ENCODE measurements at regions not wholly inside any gene's neighbourhood (a gene's known extent, or its start where the extent isn't known, plus 50 kb on each side); places are given as distances from the start of the nearest gene placed in this dataset.

GRCh38 chr18:55840601-55841170 lies 252.7 kb upstream of the TCF4 start:
- FAIRE-seq: no peak
- DNase-seq (ENCODE audit: insufficient read length, low spot score): no peak

GRCh38 chr18:55839343-55839742 lies 251.4 kb upstream of the TCF4 start:
- FAIRE-seq (no peak), DNase-seq (ENCODE audit: insufficient read length, low spot score) (no peak)

GRCh38 chr18:55838841-55839240 lies 250.8 kb upstream of the TCF4 start:
- DNase-seq (ENCODE audit: insufficient read length, low spot score): no peak
- no peak for FAIRE-seq

GRCh38 chr18:55838319-55838718 lies 250.3 kb upstream of the TCF4 start:
- no peak for DNase-seq (ENCODE audit: insufficient read length, low spot score)
- no peak for FAIRE-seq

GRCh38 chr18:55833543-55833942 lies 245.6 kb upstream of the TCF4 start:
- DNase-seq (ENCODE audit: insufficient read length, low spot score): peak; percentile 66
- FAIRE-seq: peak; percentile 23

DNA sequence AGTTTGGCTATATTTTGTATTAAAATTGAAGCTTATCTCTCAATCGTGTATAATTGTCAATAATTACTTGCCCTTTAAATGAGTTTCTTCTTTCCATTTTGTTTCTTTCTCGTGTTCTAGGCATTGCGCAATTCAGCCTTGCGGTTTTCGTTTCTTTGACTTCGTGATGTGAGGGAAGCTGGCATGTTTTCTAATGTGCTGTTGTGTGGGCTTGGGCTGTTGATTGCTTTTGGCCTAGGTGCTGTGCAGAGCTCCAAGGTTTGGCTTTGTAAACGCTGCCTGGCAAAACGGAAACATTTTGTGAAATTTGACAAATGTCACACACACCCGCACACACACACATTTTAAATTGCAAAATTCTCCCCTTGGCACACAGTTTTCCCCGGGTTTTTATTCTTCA lies 242.6 kb upstream of the TCF4 start:
- no peak for FAIRE-seq

GRCh38 chr18:55821219-55821618 lies 233.2 kb upstream of the TCF4 start:
- DNase-seq (ENCODE audit: insufficient read length, low spot score) (no peak), FAIRE-seq (no peak)

More for the DNA sequence above, 242.6 kb upstream of the TCF4 start:
- no peak for DNase-seq (ENCODE audit: insufficient read length, low spot score)

DNA sequence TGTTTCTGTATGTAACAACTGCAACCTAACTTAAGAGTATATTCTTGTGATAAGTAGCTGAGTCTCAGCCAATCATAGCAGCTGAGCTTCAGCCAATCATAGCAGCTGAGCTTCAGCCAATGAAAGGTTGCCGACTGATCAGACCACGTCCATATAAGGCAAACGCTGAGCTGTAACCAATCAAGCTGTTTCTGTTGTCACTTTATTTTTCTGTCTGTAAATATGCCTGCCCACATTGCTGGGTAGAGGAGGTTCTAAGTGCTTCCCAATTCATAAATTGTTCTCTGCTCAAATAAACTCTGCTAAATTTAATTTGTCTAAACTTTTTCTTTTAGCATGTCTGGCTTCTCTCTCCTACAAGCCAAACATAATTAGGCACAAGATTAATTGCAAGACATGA lies 231.5 kb upstream of the TCF4 start:
- DNase-seq (ENCODE audit: insufficient read length, low spot score) (no peak), FAIRE-seq (no peak)

DNA sequence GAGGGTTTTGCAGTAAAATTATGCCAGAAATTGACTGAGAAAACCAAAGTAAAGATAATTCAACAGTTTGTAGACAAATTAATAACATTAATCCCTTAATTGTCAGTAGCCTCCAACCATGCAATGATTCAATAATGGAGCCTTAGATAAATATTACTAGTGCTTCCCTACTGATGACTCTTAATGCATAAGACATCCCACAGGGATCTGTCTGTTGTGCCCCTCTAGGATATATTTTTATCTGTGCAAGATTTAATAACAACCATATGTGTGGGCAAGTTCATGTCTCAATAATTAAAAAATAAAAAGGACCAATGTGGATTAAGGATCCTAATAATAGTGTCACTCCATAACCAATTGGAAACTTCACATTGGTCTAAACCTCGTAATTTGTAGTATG lies 230.3 kb upstream of the TCF4 start:
- FAIRE-seq: no peak
- DNase-seq (ENCODE audit: insufficient read length, low spot score): no peak

GRCh38 chr18:55811925-55812324 lies 223.9 kb upstream of the TCF4 start:
- DNase-seq (ENCODE audit: insufficient read length, low spot score) (no peak), FAIRE-seq (no peak)

- DNase-seq (ENCODE audit: insufficient read length, low spot score): no peak
- FAIRE-seq: no peak
Observed at GRCh38 chr18:55805666-55806065, 217.7 kb upstream of the TCF4 start.

- DNase-seq (ENCODE audit: insufficient read length, low spot score): no peak
- FAIRE-seq: no peak
Observed at GRCh38 chr18:55795101-55795669, 207.2 kb upstream of the TCF4 start.

GRCh38 chr18:55794288-55795052 lies 206.5 kb upstream of the TCF4 start:
- FAIRE-seq: no peak

DNA sequence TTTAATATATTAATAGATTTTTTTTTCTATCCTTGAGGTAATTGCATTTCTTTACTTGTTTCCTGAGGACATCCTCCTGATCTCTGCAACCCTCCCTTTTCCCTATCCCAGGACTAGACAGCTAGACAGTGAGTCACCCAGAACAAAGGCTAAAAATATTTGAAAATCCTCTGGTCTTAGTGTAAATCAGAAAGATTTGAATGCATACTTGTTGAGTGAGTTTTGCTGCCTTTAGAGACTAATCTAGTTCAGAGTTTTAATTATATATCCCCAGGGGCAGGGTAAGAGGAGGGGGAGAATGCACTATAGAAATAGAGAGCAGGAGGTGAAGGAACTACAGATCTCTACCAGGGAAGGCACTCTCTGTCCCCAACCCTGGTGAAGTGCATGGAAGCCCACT lies 202.3 kb upstream of the TCF4 start:
- DNase-seq (ENCODE audit: insufficient read length, low spot score) (no peak), FAIRE-seq (no peak)

More at GRCh38 chr18:55794288-55795052, 206.5 kb upstream of the TCF4 start:
- DNase-seq (ENCODE audit: insufficient read length, low spot score): no peak

DNA sequence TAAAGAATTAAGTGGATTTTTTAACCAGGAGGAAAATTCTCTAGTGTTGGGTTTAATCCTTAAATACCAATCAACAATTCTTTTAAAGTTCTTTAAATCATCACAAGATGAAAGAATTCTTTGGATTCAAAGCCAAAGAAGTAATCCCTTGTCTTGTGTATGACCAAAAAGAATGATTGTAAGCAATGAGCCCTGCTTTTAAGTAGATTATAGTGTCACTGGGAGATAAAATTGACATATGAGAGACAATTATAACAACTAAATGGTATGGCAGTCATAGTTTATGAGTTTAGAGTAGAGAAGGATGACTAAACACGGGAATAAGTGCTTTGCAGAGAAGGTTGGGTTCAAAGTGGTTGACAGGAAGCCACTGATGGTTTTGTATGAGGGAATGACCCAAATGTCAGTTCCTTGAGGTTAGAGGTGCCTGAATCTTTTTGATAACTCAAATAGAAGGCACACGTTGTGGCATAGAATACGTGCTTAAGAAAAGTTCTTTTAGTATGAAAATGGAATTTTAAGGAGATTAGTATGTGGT lies 199.6 kb upstream of the TCF4 start:
- FAIRE-seq: no peak
- DNase-seq (ENCODE audit: insufficient read length, low spot score): no peak

GRCh38 chr18:55786651-55787272 lies 198.8 kb upstream of the TCF4 start:
- DNase-seq (ENCODE audit: insufficient read length, low spot score) (no peak), FAIRE-seq (no peak)

DNA sequence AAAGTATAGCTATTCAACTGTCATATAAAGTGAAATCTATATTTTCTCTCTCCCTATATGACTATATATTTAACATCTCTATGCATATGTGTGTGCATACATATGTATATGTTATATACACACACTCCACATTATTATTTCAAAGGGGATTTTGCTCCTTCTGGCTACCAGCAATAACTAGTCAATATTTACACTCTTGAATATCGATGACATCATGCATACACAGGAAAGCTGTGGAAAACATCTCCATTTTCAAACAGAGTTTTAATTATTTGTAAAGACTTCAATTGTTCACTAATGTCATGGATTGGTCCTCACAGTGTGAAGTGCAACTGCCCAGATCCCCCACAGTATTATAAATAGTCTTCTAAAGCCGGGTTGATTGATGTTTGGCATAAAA lies 195.9 kb upstream of the TCF4 start:
- FAIRE-seq: no peak
- DNase-seq (ENCODE audit: insufficient read length, low spot score): no peak

DNA sequence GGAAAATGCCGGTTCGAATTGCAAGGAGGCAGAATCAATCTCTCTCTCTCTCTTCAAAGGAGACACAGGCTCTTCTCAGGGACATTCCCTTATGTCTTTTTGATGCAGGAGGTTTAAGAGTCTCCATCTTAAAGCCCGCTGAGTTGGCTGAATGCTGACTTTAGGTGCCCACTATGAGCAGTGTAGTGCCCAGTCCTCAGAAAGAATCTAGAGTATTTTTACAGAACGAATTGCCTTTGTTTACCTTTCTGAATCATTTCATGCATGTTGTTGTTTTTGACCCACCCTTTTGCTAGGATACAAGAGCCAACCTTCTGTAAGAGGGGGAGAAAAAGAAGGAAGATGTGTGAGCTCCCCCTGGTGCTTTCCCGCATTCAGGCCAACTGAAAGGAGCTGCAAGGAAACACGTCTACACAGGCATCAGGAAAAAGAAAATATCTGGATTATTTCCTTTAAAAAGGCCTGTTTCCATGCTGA lies 193.5 kb upstream of the TCF4 start:
- DNase-seq (ENCODE audit: insufficient read length, low spot score) (no peak), FAIRE-seq (no peak)

GRCh38 chr18:55780586-55781071 lies 192.6 kb upstream of the TCF4 start:
- DNase-seq (ENCODE audit: insufficient read length, low spot score) (no peak), FAIRE-seq (no peak)

DNA sequence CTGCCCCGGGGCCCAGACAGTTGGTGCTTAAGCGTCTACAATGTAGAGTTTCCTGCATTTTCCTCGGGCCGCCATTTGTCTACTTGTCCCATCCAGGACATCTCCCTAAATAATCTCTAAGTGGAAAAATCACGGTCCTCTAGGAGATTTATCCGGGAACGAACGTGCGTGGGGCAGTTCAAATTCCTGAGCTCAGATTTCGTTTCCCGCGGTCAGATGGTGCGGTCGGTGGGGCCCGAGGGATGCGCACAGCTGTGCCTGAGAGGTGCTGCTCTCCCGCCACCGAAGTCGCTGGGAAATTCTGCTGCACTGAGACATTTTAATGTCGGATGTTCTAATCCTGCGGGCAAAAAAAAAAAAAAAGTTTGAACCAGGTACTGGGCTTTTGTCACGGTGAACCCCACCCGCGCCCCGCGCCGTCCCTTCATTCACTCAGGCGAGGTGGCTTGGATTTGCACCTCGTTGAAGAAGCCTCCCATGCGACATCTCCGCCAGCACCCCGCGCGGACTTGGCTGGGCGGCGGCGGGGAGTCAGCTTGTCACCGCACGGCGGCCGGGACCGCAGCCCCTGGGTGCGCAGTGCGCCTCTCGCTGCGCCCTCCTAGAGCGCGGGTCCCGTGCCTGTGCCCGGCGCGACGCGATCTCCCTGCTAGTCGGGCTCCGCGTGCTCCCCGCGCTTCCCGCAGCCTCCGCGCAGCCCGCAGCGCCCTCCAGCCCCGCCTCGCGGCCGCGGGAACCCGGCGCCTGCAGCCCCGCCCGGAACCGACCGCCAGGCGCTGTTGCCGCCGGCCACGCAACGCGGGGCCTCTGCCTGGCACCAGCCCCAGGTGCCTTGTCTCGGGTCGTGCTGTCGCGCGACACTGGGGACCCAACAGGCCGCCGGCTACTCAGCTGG lies 191.9 kb upstream of the TCF4 start:
- no peak for DNase-seq (ENCODE audit: insufficient read length, low spot score)
- no peak for FAIRE-seq

Measured in HTR-8/SVneo (cell line).